ENCODE measurements at regions not wholly inside any gene's neighbourhood (a gene's known extent, or its start where the extent isn't known, plus 50 kb on each side); places are given as distances from the start of the nearest gene placed in this dataset.

GRCh38 chr1:88217386-88217785, 466.7 kb upstream of the PKN2 start:
- intact Hi-C loops (cut with micrococcal nuclease; ENCODE audit: unreplicated experiment) (no loop called here), in situ Hi-C loops (cut with HindIII; ENCODE audit: low pct_unique_long_range_greater_than_20kb, low sequenced_read_pairs) (no loop called here)
- no peaks in the 10 kb centered on the region for H3K9me3 ChIP-seq (ENCODE audit: control insufficient read depth, insufficient read depth, low read depth, low read length)
- H3K36me3 ChIP-seq (ENCODE audit: control insufficient read depth, insufficient read depth, low read length), result no peaks in the 10 kb centered on the region
- no TSS peak for BruUV-seq (replicated peaks)
- peaks cover 7% of the 10 kb centered on the region; the same call in 1 of the 2 replicates for H3K27me3 ChIP-seq (ENCODE audit: control insufficient read depth, insufficient read depth, low read length)
- H3K4me3 ChIP-seq (ENCODE audit: low read depth in 2 of 2, low read length in 2 of 2), result no peak overlapping the region
- no peak for ATAC-seq
- TF ChIP-seq, protein P1, sequence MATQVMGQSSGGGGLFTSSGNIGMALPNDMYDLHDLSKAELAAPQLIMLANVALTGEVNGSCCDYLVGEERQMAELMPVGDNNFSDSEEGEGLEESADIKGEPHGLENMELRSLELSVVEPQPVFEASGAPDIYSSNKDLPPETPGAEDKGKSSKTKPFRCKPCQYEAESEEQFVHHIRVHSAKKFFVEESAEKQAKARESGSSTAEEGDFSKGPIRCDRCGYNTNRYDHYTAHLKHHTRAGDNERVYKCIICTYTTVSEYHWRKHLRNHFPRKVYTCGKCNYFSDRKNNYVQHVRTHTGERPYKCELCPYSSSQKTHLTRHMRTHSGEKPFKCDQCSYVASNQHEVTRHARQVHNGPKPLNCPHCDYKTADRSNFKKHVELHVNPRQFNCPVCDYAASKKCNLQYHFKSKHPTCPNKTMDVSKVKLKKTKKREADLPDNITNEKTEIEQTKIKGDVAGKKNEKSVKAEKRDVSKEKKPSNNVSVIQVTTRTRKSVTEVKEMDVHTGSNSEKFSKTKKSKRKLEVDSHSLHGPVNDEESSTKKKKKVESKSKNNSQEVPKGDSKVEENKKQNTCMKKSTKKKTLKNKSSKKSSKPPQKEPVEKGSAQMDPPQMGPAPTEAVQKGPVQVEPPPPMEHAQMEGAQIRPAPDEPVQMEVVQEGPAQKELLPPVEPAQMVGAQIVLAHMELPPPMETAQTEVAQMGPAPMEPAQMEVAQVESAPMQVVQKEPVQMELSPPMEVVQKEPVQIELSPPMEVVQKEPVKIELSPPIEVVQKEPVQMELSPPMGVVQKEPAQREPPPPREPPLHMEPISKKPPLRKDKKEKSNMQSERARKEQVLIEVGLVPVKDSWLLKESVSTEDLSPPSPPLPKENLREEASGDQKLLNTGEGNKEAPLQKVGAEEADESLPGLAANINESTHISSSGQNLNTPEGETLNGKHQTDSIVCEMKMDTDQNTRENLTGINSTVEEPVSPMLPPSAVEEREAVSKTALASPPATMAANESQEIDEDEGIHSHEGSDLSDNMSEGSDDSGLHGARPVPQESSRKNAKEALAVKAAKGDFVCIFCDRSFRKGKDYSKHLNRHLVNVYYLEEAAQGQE (IDR thresholded peaks at IDR 0.05; ENCODE audit: insufficient read depth in 1 of 2, low read depth in 2 of 2, low read length in 1 of 2), result no peak
- TF ChIP-seq SIN3A (IDR thresholded peaks at IDR 0.05; ENCODE audit: borderline replicate concordance, insufficient read depth, low read depth, low read length) (no peak), POLR2AphosphoS5 (IDR thresholded peaks at IDR 0.05; ENCODE audit: low read depth, low read length) (no peak), TCF7L2 (IDR thresholded peaks at IDR 0.05; ENCODE audit: low read depth, low read length) (no peak)
- TF ChIP-seq, protein P2, sequence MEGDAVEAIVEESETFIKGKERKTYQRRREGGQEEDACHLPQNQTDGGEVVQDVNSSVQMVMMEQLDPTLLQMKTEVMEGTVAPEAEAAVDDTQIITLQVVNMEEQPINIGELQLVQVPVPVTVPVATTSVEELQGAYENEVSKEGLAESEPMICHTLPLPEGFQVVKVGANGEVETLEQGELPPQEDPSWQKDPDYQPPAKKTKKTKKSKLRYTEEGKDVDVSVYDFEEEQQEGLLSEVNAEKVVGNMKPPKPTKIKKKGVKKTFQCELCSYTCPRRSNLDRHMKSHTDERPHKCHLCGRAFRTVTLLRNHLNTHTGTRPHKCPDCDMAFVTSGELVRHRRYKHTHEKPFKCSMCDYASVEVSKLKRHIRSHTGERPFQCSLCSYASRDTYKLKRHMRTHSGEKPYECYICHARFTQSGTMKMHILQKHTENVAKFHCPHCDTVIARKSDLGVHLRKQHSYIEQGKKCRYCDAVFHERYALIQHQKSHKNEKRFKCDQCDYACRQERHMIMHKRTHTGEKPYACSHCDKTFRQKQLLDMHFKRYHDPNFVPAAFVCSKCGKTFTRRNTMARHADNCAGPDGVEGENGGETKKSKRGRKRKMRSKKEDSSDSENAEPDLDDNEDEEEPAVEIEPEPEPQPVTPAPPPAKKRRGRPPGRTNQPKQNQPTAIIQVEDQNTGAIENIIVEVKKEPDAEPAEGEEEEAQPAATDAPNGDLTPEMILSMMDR (IDR thresholded peaks at IDR 0.05), result no peak
- ChIA-PET CTCF (no interaction called here), POLR2A (no interaction called here)
- DNase-seq (ENCODE audit: low read depth, low spot score), result no peak
- no peaks in the 10 kb centered on the region for H3K4me1 ChIP-seq (ENCODE audit: control insufficient read depth, insufficient read depth, low read length)
- no peak overlapping the region for H3K27ac ChIP-seq (ENCODE audit: low read length)

DNA sequence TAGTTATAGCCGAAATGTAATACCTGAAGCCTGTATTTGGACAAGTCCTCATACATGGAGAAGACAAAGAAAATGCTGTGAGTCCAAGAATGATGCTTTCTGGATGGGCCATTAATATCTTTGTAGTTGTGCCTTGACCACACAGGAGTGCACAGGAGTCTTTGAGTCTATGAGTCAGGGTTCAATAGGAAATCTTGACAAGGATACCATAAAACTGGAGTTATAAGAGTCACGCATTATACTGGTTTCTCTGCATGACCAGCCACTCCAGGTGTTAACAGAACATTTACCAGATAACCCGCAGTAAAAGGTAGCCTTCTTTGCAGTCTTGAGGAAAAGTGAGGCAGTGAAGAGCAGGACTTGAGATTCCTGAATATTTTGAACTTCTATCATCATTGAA, 464.6 kb upstream of the PKN2 start:
- peaks cover 7% of the 10 kb centered on the region; the same call in 1 of the 2 replicates for H3K27me3 ChIP-seq (ENCODE audit: control insufficient read depth, insufficient read depth, low read length)
- intact Hi-C loops (cut with micrococcal nuclease; ENCODE audit: unreplicated experiment) (no loop called here), in situ Hi-C loops (cut with HindIII; ENCODE audit: low pct_unique_long_range_greater_than_20kb, low sequenced_read_pairs) (no loop called here)
- POLR2A ChIA-PET, result no interaction called here
- CTCF ChIA-PET, result no interaction called here
- no peaks in the 10 kb centered on the region for H3K4me1 ChIP-seq (ENCODE audit: control insufficient read depth, insufficient read depth, low read length)
- DNase-seq (ENCODE audit: low read depth, low spot score) (no peak), ATAC-seq (no peak)
- no peak overlapping the region for H3K27ac ChIP-seq (ENCODE audit: low read length)
- TF ChIP-seq POLR2AphosphoS5 (IDR thresholded peaks at IDR 0.05; ENCODE audit: low read depth, low read length), result no peak
- TF ChIP-seq, protein P1 (IDR thresholded peaks at IDR 0.05; ENCODE audit: insufficient read depth in 1 of 2, low read depth in 2 of 2, low read length in 1 of 2), result no peak
- no peak for TF ChIP-seq SIN3A (IDR thresholded peaks at IDR 0.05; ENCODE audit: borderline replicate concordance, insufficient read depth, low read depth, low read length)
- TF ChIP-seq, protein P2 (IDR thresholded peaks at IDR 0.05), result no peak
- TF ChIP-seq TCF7L2 (IDR thresholded peaks at IDR 0.05; ENCODE audit: low read depth, low read length), result no peak
- no peaks in the 10 kb centered on the region for H3K9me3 ChIP-seq (ENCODE audit: control insufficient read depth, insufficient read depth, low read depth, low read length)
- H3K4me3 ChIP-seq (ENCODE audit: low read depth in 2 of 2, low read length in 2 of 2), result no peak overlapping the region
- BruUV-seq (replicated peaks), result no TSS peak
- H3K36me3 ChIP-seq (ENCODE audit: control insufficient read depth, insufficient read depth, low read length), result no peaks in the 10 kb centered on the region

Data from Panc1 (cell line).